Activated T-cell treated with anti-CD3 and anti-CD28 coated beads, Interleukin-2, amount 50 U/mL, for 72 hours (primary cell): ENCODE measurements at regions not wholly inside any gene's neighbourhood (a gene's known extent, or its start where the extent isn't known, plus 50 kb on each side); places are given as distances from the start of the nearest gene placed in this dataset.

Experiments used
- ATAC-seq, 2 donors: fragments of 150-1000 bp; cut with Tn5 transposase; replicated peaks in 1 of 2; 2 replicates each; pipeline ENCODE4 v1.10.0; 2021; ENCODE audit warnings: moderate library complexity in 2 of 2, mild to moderate bottlenecking in 1 of 2
- DNase-seq, 2 donors: peaks; one replicate each; pipeline ENCODE4 v3.0.0; 2021 to 2022; ENCODE audit warnings: mixed read lengths in 1 of 2
- H3K27ac Mint-ChIP-seq: one replicate; pipeline ENCODE4 v1.8.0; 2022; ENCODE audit warnings: mild to moderate bottlenecking, moderate library complexity, mixed read lengths
- H3K27me3 Mint-ChIP-seq: one replicate; pipeline ENCODE4 v1.8.0; 2022; ENCODE audit warnings: low read depth, mixed read lengths
- H3K36me3 Mint-ChIP-seq, 2 donors: one replicate each; pipeline ENCODE4 v1.8.0; 2022; ENCODE audit warnings: mixed read lengths in 2 of 2, mild to moderate bottlenecking in 1 of 2; ENCODE audit not compliant: insufficient read depth in 2 of 2
- H3K4me1 Mint-ChIP-seq: one replicate; pipeline ENCODE4 v1.8.0; 2022; ENCODE audit warnings: low read depth, mixed read lengths
- H3K4me3 Mint-ChIP-seq, 2 donors: one replicate each; pipeline ENCODE4 v1.8.0; 2022; ENCODE audit warnings: mild to moderate bottlenecking in 2 of 2, mixed read lengths in 2 of 2, moderate library complexity in 2 of 2
- H3K9me3 Mint-ChIP-seq, 2 donors: one replicate each; pipeline ENCODE4 v1.8.0; 2022; ENCODE audit warnings: mixed read lengths in 2 of 2

DNA sequence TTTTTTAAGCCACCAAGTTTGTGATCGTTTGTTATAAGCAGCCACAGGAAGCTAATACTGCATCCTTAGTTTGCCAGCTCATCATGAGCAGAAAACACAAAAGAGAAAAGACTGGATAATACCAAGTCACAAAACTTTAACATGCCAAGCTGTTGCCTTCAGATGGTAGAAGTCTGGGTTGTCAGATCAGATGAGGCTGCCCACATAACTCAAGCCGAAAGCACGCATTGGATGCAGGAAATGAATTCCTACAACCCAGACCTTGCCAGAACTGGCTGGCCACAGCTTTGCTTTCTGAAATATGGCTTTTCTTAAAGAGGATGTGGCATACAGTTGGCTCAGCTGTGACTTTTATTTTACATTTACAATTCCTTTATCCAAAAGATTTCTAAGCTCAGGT lies 118.3 kb upstream of the NEO1 start:
- DNase-seq: no peak
- no peaks in the 10 kb centered on the region for H3K4me1 Mint-ChIP-seq
- no peak overlapping the region for H3K4me3 Mint-ChIP-seq
- no peaks in the 10 kb centered on the region for H3K36me3 Mint-ChIP-seq
- no peak for ATAC-seq
- H3K27ac Mint-ChIP-seq: no peak overlapping the region
- H3K9me3 Mint-ChIP-seq: no peaks in the 10 kb centered on the region
- H3K27me3 Mint-ChIP-seq: peaks cover 31% of the 10 kb centered on the region

- ATAC-seq (no peak), DNase-seq (no peak)
- Mint-ChIP-seq H3K4me3 (no peak overlapping the region), H3K27me3 (peaks cover 31% of the 10 kb centered on the region), H3K9me3 (no peaks in the 10 kb centered on the region), H3K4me1 (peaks cover 1% of the 10 kb centered on the region), H3K36me3 (no peaks in the 10 kb centered on the region), H3K27ac (no peak overlapping the region)
These were observed 119.8 kb upstream of the NEO1 start for GRCh38 chr15:72932472-72932871.

DNA sequence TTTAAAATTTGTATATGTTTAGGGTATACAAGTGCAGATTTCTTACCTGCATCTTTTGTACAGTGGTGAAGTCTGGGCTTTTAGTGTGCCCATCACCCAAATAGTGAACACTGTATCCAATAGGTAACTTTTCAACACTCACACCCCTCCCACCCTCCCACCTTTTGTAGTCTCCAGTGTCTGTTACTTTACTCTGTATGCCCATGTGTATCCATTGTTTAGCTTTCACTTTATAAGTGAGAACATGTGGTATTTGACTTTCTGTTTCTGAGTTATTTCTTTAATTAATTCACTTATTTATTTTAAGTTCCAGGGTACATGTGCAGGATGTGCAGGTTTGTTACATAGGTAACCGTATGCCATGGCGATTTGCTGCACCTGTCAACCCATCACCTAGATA lies 124.8 kb upstream of the NEO1 start:
- H3K4me3 Mint-ChIP-seq: peak overlapping the region in 1 of 2 donors; percentile 49
- DNase-seq (no peak), ATAC-seq (no peak)
- H3K36me3 Mint-ChIP-seq: no peaks in the 10 kb centered on the region
- H3K4me1 Mint-ChIP-seq: peaks cover 7% of the 10 kb centered on the region
- no peak overlapping the region for H3K27ac Mint-ChIP-seq
- peaks cover 31% of the 10 kb centered on the region for H3K27me3 Mint-ChIP-seq
- H3K9me3 Mint-ChIP-seq: no peaks in the 10 kb centered on the region

- DNase-seq (no peak), ATAC-seq (no peak)
- H3K4me3 Mint-ChIP-seq: no peak overlapping the region
- H3K9me3 Mint-ChIP-seq: no peaks in the 10 kb centered on the region
- peaks cover 30% of the 10 kb centered on the region for H3K27me3 Mint-ChIP-seq
- H3K4me1 Mint-ChIP-seq: peaks cover 7% of the 10 kb centered on the region
- H3K36me3 Mint-ChIP-seq: no peaks in the 10 kb centered on the region
- no peak overlapping the region for H3K27ac Mint-ChIP-seq
These were observed 126.6 kb upstream of the NEO1 start for GRCh38 chr15:72925661-72926060.

GRCh38 chr15:72923289-72923688 lies 129.0 kb upstream of the NEO1 start:
- Mint-ChIP-seq H3K4me1 (peaks cover 7% of the 10 kb centered on the region), H3K27me3 (peaks cover 23% of the 10 kb centered on the region), H3K36me3 (no peaks in the 10 kb centered on the region), H3K27ac (no peak overlapping the region), H3K4me3 (no peak overlapping the region), H3K9me3 (no peaks in the 10 kb centered on the region)
- no peak for ATAC-seq
- no peak for DNase-seq

- Mint-ChIP-seq H3K27me3 (peaks cover 15% of the 10 kb centered on the region), H3K4me1 (no peaks in the 10 kb centered on the region), H3K4me3 (no peak overlapping the region), H3K36me3 (no peaks in the 10 kb centered on the region), H3K27ac (no peak overlapping the region), H3K9me3 (no peaks in the 10 kb centered on the region)
- DNase-seq (no peak), ATAC-seq (no peak)
These were observed 131.7 kb upstream of the NEO1 start for GRCh38 chr15:72920551-72920950.

DNA sequence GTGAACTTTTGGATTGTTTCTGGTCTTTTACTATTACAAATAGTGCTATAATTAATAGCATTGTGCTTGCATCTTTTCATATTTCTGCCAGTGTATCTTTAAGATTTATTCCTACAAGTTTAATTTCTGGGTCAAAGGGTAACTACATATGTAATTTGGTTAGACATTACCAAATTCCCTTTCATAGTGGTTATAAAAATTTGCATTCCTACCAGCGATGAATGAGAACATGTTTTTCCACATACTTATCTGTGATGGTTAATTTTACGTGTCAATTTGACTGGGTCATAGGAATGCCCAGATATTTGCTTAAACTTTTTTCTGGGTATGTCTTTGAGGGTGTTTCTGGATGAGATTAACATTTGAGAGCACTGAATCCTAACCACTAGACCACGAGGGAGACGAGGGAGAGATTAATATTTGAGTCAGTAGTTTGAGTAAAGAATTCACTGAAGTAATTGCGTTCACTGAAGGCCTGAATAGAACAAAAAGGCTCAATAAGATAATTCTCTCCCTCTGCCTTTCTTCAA lies 132.3 kb upstream of the NEO1 start:
- H3K4me3 Mint-ChIP-seq: no peak overlapping the region
- DNase-seq: no peak
- H3K27me3 Mint-ChIP-seq: peaks cover 15% of the 10 kb centered on the region
- H3K27ac Mint-ChIP-seq: no peak overlapping the region
- ATAC-seq: no peak
- H3K36me3 Mint-ChIP-seq: no peaks in the 10 kb centered on the region
- no peaks in the 10 kb centered on the region for H3K9me3 Mint-ChIP-seq
- no peaks in the 10 kb centered on the region for H3K4me1 Mint-ChIP-seq

- Mint-ChIP-seq H3K9me3 (no peaks in the 10 kb centered on the region), H3K27me3 (peaks cover 20% of the 10 kb centered on the region), H3K4me3 (no peak overlapping the region), H3K36me3 (no peaks in the 10 kb centered on the region), H3K27ac (no peak overlapping the region), H3K4me1 (no peaks in the 10 kb centered on the region)
- no peak for ATAC-seq
- no peak for DNase-seq
These were observed 133.3 kb upstream of the ADPGK start for GRCh38 chr15:72916897-72917296.

DNA sequence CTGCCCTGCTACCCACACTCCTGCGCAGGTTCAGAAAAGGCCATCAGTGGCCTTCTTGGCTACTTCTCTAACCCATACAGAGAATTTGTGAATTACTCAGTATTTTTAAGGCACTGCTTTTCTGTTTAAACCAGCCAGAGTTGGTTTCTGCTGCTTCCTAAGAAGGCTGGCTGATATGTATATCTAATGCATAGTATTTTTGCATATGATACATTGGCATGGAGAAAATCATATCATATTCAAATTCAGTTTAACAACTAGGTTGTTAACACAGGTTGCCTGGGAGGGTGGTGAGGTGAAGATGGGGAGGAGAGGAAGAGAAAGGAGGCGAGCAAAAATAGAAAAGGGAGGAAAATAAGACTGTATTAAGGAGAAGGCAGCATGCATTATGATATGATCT lies 132.8 kb upstream of the ADPGK start:
- no peak for ATAC-seq
- H3K4me3 Mint-ChIP-seq: no peak overlapping the region

GRCh38 chr15:72915843-72916242 lies 132.3 kb upstream of the ADPGK start:
- H3K36me3 Mint-ChIP-seq: no peaks in the 10 kb centered on the region
- DNase-seq (no peak), ATAC-seq (no peak)
- peaks cover 15% of the 10 kb centered on the region for H3K27me3 Mint-ChIP-seq
- H3K4me3 Mint-ChIP-seq: no peak overlapping the region
- no peaks in the 10 kb centered on the region for H3K9me3 Mint-ChIP-seq
- H3K4me1 Mint-ChIP-seq: no peaks in the 10 kb centered on the region
- no peak overlapping the region for H3K27ac Mint-ChIP-seq

More for the DNA sequence above, 132.8 kb upstream of the ADPGK start:
- no peaks in the 10 kb centered on the region for H3K36me3 Mint-ChIP-seq
- H3K27ac Mint-ChIP-seq: no peak overlapping the region
- H3K27me3 Mint-ChIP-seq: peaks cover 18% of the 10 kb centered on the region
- no peaks in the 10 kb centered on the region for H3K4me1 Mint-ChIP-seq
- no peaks in the 10 kb centered on the region for H3K9me3 Mint-ChIP-seq
- DNase-seq: no peak

DNA sequence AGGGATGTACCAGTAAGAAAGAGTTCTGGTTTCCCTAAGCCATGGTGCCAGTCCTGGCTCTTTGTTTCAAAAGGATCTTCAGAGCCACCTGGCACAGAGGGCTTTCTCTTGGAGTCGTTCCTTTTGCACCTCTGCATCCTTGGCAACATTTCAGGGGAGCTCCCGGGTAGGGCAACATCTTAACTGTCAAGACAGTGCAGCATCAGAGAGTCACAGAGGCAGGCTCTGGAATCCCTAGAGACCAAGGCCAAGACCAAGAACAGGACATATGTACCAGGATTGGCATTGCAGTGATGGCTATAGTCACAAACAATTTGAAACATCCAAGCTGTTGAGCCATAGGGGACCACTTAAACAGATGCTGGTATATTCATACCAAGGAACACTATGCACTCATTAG lies 129.4 kb upstream of the ADPGK start:
- Mint-ChIP-seq H3K4me3 (no peak overlapping the region), H3K27ac (no peak overlapping the region), H3K36me3 (no peaks in the 10 kb centered on the region), H3K27me3 (peaks cover 23% of the 10 kb centered on the region), H3K4me1 (no peaks in the 10 kb centered on the region), H3K9me3 (no peaks in the 10 kb centered on the region)
- ATAC-seq (no peak), DNase-seq (no peak)

GRCh38 chr15:72912121-72912520 lies 128.6 kb upstream of the ADPGK start:
- Mint-ChIP-seq H3K9me3 (no peaks in the 10 kb centered on the region), H3K4me1 (no peaks in the 10 kb centered on the region), H3K27ac (no peak overlapping the region), H3K4me3 (no peak overlapping the region), H3K36me3 (no peaks in the 10 kb centered on the region), H3K27me3 (peaks cover 28% of the 10 kb centered on the region)
- ATAC-seq: no peak
- no peak for DNase-seq

DNA sequence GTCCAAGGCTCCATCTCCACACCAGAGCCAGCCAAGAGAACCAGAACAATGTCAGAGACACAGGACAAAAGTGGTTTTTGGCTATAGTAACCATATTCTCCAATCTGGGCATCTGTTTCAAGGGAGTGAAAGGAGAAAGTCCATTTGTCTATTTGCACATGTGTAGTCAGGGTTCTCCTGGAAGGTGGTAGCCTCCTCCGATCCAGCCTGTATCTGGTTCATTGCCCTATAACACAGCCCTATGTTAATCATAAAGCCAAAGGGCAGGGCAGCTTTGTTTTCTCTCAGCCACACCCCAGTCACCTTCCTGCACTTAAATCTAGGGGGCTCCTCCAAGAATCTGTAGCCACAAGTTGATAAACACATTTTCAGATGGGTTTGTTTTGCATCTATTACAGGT lies 128.1 kb upstream of the ADPGK start:
- no peak overlapping the region for H3K27ac Mint-ChIP-seq
- no peaks in the 10 kb centered on the region for H3K9me3 Mint-ChIP-seq
- DNase-seq (no peak), ATAC-seq (no peak)
- no peaks in the 10 kb centered on the region for H3K36me3 Mint-ChIP-seq
- H3K4me1 Mint-ChIP-seq: no peaks in the 10 kb centered on the region
- H3K27me3 Mint-ChIP-seq: peaks cover 28% of the 10 kb centered on the region
- H3K4me3 Mint-ChIP-seq: no peak overlapping the region

GRCh38 chr15:72908713-72909112 lies 125.2 kb upstream of the ADPGK start:
- Mint-ChIP-seq H3K36me3 (no peaks in the 10 kb centered on the region), H3K27me3 (peaks cover 23% of the 10 kb centered on the region), H3K4me3 (no peak overlapping the region), H3K9me3 (no peaks in the 10 kb centered on the region), H3K27ac (no peak overlapping the region), H3K4me1 (no peaks in the 10 kb centered on the region)
- DNase-seq (no peak), ATAC-seq (no peak)
